H1 (cell line): ENCODE measurements at regions not wholly inside any gene's neighbourhood (a gene's known extent, or its start where the extent isn't known, plus 50 kb on each side); places are given as distances from the start of the nearest gene placed in this dataset.
"Not testable (repeated sequence)": the region's sequence is repeated elsewhere in the genome, so short reads cannot be mapped to it uniquely, and the experiment has no call there.

Source experiments
- CEBPB ChIP-seq: IDR thresholded peaks from 2 replicates; pipeline ENCODE4 v1.6.1; 2012; ENCODE audit warnings: low read depth, low read length
- CTCF ChIP-seq, 3 experiments: IDR thresholded peaks; 1 replicate in 2 of 3; 2 replicates in 1 of 3; pipeline versions ENCODE4 v1.5.1 to v1.6.1; 2011; ENCODE audit warnings: low read length in 3 of 3, mild to moderate bottlenecking in 3 of 3, inconsistent platforms in 2 of 3, low read depth in 1 of 3, moderate library complexity in 1 of 3; ENCODE audit not compliant: insufficient read depth in 1 of 3; ENCODE audit errors: control extremely low read depth in 1 of 3
- EGR1 ChIP-seq: IDR thresholded peaks from 2 replicates; pipeline ENCODE4 v1.6.1; 2011; ENCODE audit warnings: low read depth, low read length, borderline replicate concordance
- EZH2 ChIP-seq: fragments of 200-600 bp; sonication (generic); IDR thresholded peaks from 2 replicates; pipeline ENCODE4 v1.7.1; 2012; ENCODE audit warnings: low read depth, mild to moderate bottlenecking, moderate library complexity, low read length, inconsistent platforms; ENCODE audit not compliant: severe bottlenecking
- HDAC6 ChIP-seq: IDR thresholded peaks from one replicate; pipeline ENCODE4 v1.7.1; 2012; ENCODE audit warnings: low read depth, mild to moderate bottlenecking, inconsistent platforms, low read length, moderate library complexity
- KDM5A ChIP-seq: fragments of 200-600 bp; IDR thresholded peaks from 2 replicates; pipeline ENCODE4 v1.7.1; 2012; ENCODE audit warnings: mild to moderate bottlenecking, low read length, inconsistent platforms, mixed read lengths
- RFX5 ChIP-seq: IDR thresholded peaks from 2 replicates; pipeline ENCODE4 v1.6.1; 2011; ENCODE audit warnings: low read depth, low read length, improper control_type of control experiment, borderline replicate concordance

- not testable (repeated sequence) for TF ChIP-seq KDM5A; CTCF (IDR thresholded peaks at IDR 0.05; ENCODE audit: control extremely low read depth in 1 of 3, insufficient read depth in 1 of 3, low read depth in 1 of 3, low read length in 3 of 3); EZH2; CEBPB; RFX5; HDAC6; EGR1
Observed at GRCh38 chr19:29888047-29888446, 54.0 kb upstream of the URI1 start.
